Fibroblast of lung (primary cell): ENCODE measurements at regions not wholly inside any gene's neighbourhood (a gene's known extent, or its start where the extent isn't known, plus 50 kb on each side); places are given as distances from the start of the nearest gene placed in this dataset.
A peak's percentile ranks its signal among the peaks of the same experiment; 100 is the strongest.

Experiments
- DNase-seq, 2 donors: peaks; one replicate each; pipeline versions ENCODE4 v3.0.0 to v3.0.0-alpha.2; 2010; ENCODE audit warnings: low read depth in 2 of 2
- H2AFZ ChIP-seq: 2 replicates; pipeline ENCODE4 v1.5.1; 2012; ENCODE audit warnings: low read length, control low read depth, inconsistent platforms
- H3K27ac ChIP-seq: 2 replicates; pipeline ENCODE4 v1.5.1; 2011; ENCODE audit warnings: low read length, control low read depth; ENCODE audit not compliant: insufficient read depth
- H3K27me3 ChIP-seq: 2 replicates; pipeline ENCODE4 v1.5.1; 2011; ENCODE audit warnings: mild to moderate bottlenecking, low read length; ENCODE audit not compliant: control insufficient read depth, insufficient read depth
- H3K36me3 ChIP-seq: 2 replicates; pipeline ENCODE4 v1.5.1; 2011; ENCODE audit warnings: low read length; ENCODE audit not compliant: control insufficient read depth, insufficient read depth
- H3K4me1 ChIP-seq: 2 replicates; pipeline ENCODE4 v1.5.1; 2011; ENCODE audit warnings: low read length; ENCODE audit not compliant: control insufficient read depth, insufficient read depth; ENCODE audit errors: extremely low read depth
- H3K4me2 ChIP-seq: 2 replicates; pipeline ENCODE4 v1.5.1; 2011; ENCODE audit warnings: low read length, control low read depth; ENCODE audit not compliant: insufficient read depth; ENCODE audit errors: extremely low read depth
- H3K4me3 ChIP-seq, 4 experiments: fragments of 200-600 bp in 1 of 4; sonication (generic) in 1 of 4; replicated peaks in 1 of 4; 2 replicates each; pipeline ENCODE4 v1.5.1; 2011 to 2016; ENCODE audit warnings: low read length in 4 of 4, low read depth in 3 of 4, mild to moderate bottlenecking in 3 of 4, control low read depth in 2 of 4, inconsistent platforms in 1 of 4, mixed read lengths in 1 of 4; ENCODE audit not compliant: insufficient read depth in 1 of 4; ENCODE audit errors: control extremely low read depth in 1 of 4
- H3K79me2 ChIP-seq: 2 replicates; pipeline ENCODE4 v1.5.1; 2012; ENCODE audit warnings: mild to moderate bottlenecking, low read length, inconsistent platforms; ENCODE audit not compliant: control insufficient read depth, insufficient read depth
- H3K9ac ChIP-seq: 2 replicates; pipeline ENCODE4 v1.5.1; 2011; ENCODE audit warnings: mild to moderate bottlenecking, low read length, control low read depth; ENCODE audit not compliant: insufficient read depth
- H3K9me3 ChIP-seq: 2 replicates; pipeline ENCODE4 v1.5.1; 2012; ENCODE audit warnings: low read depth, low read length; ENCODE audit not compliant: control insufficient read depth, insufficient read depth
- H4K20me1 ChIP-seq: 2 replicates; pipeline ENCODE4 v1.5.1; 2011; ENCODE audit warnings: low read length; ENCODE audit not compliant: control insufficient read depth, insufficient read depth; ENCODE audit errors: extremely low read depth
- CTCF ChIP-seq, 2 donors: IDR thresholded peaks in 1 of 2; conservative IDR thresholded peaks in 1 of 2; 1 replicate in 1 of 2; 2 replicates in 1 of 2; pipeline ENCODE4 v1.5.1; 2011 to 2012; ENCODE audit warnings: low read length in 2 of 2, control low read depth in 1 of 2, inconsistent platforms in 1 of 2, low read depth in 1 of 2, mild to moderate bottlenecking in 1 of 2
- EZH2 ChIP-seq: IDR thresholded peaks from 2 replicates; pipeline ENCODE4 v1.5.1; 2012; ENCODE audit warnings: low read length, control low read depth, mild to moderate bottlenecking; ENCODE audit errors: missing control alignments

- TF ChIP-seq CTCF (conservative IDR thresholded peaks at IDR 0.05 in 1 of 2, IDR thresholded peaks at IDR 0.05 in 1 of 2; ENCODE audit: low read depth in 1 of 2, low read length in 2 of 2) (no peak), EZH2 (no peak)
- Histone ChIP-seq H3K27ac (no peak overlapping the region), H3K9me3 (no peaks in the 10 kb centered on the region), H3K4me3 (no peak overlapping the region), H2AFZ (no peak overlapping the region), H3K4me1 (peaks cover 4% of the 10 kb centered on the region), H3K79me2 (no peaks in the 10 kb centered on the region), H3K27me3 (no peaks in the 10 kb centered on the region), H4K20me1 (no peaks in the 10 kb centered on the region), H3K36me3 (no peaks in the 10 kb centered on the region), H3K4me2 (no peak overlapping the region), H3K9ac (no peak overlapping the region)
- DNase-seq = no peak
Observed at GRCh38 chr2:8606649-8607550, 75.0 kb upstream of the ID2 start.

- no peak overlapping the region for H3K4me2 ChIP-seq
- TF ChIP-seq EZH2 = no peak
- no peak for TF ChIP-seq CTCF (conservative IDR thresholded peaks at IDR 0.05 in 1 of 2, IDR thresholded peaks at IDR 0.05 in 1 of 2; ENCODE audit: low read depth in 1 of 2, low read length in 2 of 2)
Observed at GRCh38 chr2:8607606-8608005, 74.2 kb upstream of the ID2 start.

DNA sequence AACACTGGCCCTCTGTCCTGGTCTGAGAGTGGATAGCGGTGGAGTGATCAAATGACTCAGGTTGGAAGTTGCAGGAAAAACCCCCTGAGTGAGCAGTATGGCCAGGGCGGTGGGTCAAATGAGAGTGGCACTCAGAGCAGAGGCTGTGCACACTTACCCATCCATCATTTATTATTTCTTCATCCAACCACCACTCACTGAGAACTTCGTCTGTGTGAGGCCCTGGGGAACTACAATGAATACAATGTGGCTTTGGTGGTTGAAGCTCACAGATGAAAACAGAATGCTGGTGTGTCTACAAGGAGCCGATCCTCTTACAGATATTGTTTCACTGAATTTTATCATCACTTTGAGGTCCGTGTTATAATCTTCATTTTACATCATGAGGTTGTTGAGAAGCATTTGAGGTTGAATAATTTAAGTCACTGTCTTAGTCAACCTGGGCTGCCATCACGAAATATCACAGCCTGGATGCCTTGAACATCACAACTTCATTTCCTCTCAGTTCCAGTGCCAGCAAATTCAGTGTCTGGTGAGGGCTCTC lies 73.4 kb upstream of the ID2 start:
- Histone ChIP-seq H3K9me3 (no peaks in the 10 kb centered on the region), H3K27ac (no peak overlapping the region), H3K79me2 (no peaks in the 10 kb centered on the region), H3K9ac (no peak overlapping the region), H3K36me3 (no peaks in the 10 kb centered on the region), H3K4me1 (peaks cover 4% of the 10 kb centered on the region), H3K4me3 (no peak overlapping the region), H2AFZ (no peak overlapping the region), H3K27me3 (no peaks in the 10 kb centered on the region), H4K20me1 (no peaks in the 10 kb centered on the region), H3K4me2 (no peak overlapping the region)
- no peak for TF ChIP-seq EZH2
- DNase-seq = peak in 1 of 2 donors; percentile 58

More at GRCh38 chr2:8607606-8608005, 74.2 kb upstream of the ID2 start:
- no peak overlapping the region for H3K27ac ChIP-seq
- no peaks in the 10 kb centered on the region for H3K36me3 ChIP-seq
- H3K4me1 ChIP-seq = peaks cover 4% of the 10 kb centered on the region
- peak in 1 of 2 donors; percentile 93 for DNase-seq
- no peak overlapping the region for H3K9ac ChIP-seq
- H3K9me3 ChIP-seq = no peaks in the 10 kb centered on the region
- no peaks in the 10 kb centered on the region for H3K27me3 ChIP-seq
- no peaks in the 10 kb centered on the region for H4K20me1 ChIP-seq
- no peak overlapping the region for H3K4me3 ChIP-seq
- no peak overlapping the region for H2AFZ ChIP-seq
- H3K79me2 ChIP-seq = no peaks in the 10 kb centered on the region
